Calu3 (cell line): ENCODE measurements at regions not wholly inside any gene's neighbourhood (a gene's known extent, or its start where the extent isn't known, plus 50 kb on each side); places are given as distances from the start of the nearest gene placed in this dataset.

Experiments used
- BruUV-seq: library from RNA; stranded (reverse); fragments of 400-500 nt; replicated peaks from 2 replicates; lab custom pipeline; 2021; lab: Mats Ljungman, UMichigan
- CTCF ChIA-PET: fragments of 300-600 bp; sonication (Branson Sonifier 250); formaldehyde crosslinking; loops from one replicate; lab custom pipeline; 2022; ENCODE audit warnings: antibody characterized with exemption; lab: Charles Lee
- DNase-seq: peaks from one replicate; pipeline ENCODE4 v3.0.0; 2022
- H3K27ac Mint-ChIP-seq: one replicate; pipeline ENCODE4 v1.8.0; 2022; ENCODE audit warnings: mixed read lengths; ENCODE audit not compliant: unreplicated experiment
- H3K27me3 Mint-ChIP-seq: one replicate; pipeline ENCODE4 v1.8.0; 2022; ENCODE audit warnings: mixed read lengths; ENCODE audit not compliant: unreplicated experiment
- H3K36me3 Mint-ChIP-seq: one replicate; pipeline ENCODE4 v1.8.0; 2022; ENCODE audit warnings: mild to moderate bottlenecking, moderate library complexity, mixed read lengths; ENCODE audit not compliant: insufficient read depth, unreplicated experiment
- H3K4me1 Mint-ChIP-seq: one replicate; pipeline ENCODE4 v1.8.0; 2022; ENCODE audit warnings: mild to moderate bottlenecking, low read depth, mixed read lengths; ENCODE audit not compliant: unreplicated experiment
- H3K4me3 Mint-ChIP-seq: one replicate; pipeline ENCODE4 v1.8.0; 2022; ENCODE audit warnings: mild to moderate bottlenecking, low read depth, moderate library complexity, mixed read lengths; ENCODE audit not compliant: unreplicated experiment
- H3K9me3 Mint-ChIP-seq: one replicate; pipeline ENCODE4 v1.8.0; 2022; ENCODE audit warnings: low read depth, mixed read lengths; ENCODE audit not compliant: unreplicated experiment
- CTCF ChIP-seq: fragments of 200-600 bp; IDR thresholded peaks from one replicate; pipeline ENCODE4 v1.8.0; 2022; ENCODE audit warnings: antibody characterized with exemption; ENCODE audit not compliant: unreplicated experiment
- intact Hi-C: fragments of 100-400 bp; cut with micrococcal nuclease; formaldehyde crosslinking; loops from one replicate; pipeline ENCODE4 v1.10.0; 2022; ENCODE audit not compliant: unreplicated experiment

- Mint-ChIP-seq H3K9me3 (peaks cover 5% of the 10 kb centered on the region), H3K4me3 (no peak overlapping the region), H3K36me3 (no peaks in the 10 kb centered on the region), H3K27me3 (no peaks in the 10 kb centered on the region), H3K4me1 (no peaks in the 10 kb centered on the region), H3K27ac (no peak overlapping the region)
- no peak for TF ChIP-seq CTCF
- BruUV-seq, result no TSS peak
- CTCF ChIA-PET, result no interaction called here
- DNase-seq, result no peak
- intact Hi-C loops, result no loop called here
Measured at GRCh38 chr2:215556979-215557378, 121.1 kb upstream of the FN1 start.

- H3K27ac Mint-ChIP-seq, result no peak overlapping the region
- CTCF ChIA-PET, result no interaction called here
- no peaks in the 10 kb centered on the region for H3K36me3 Mint-ChIP-seq
- no peak for TF ChIP-seq CTCF
- no peaks in the 10 kb centered on the region for H3K4me1 Mint-ChIP-seq
- no peaks in the 10 kb centered on the region for H3K27me3 Mint-ChIP-seq
- no TSS peak for BruUV-seq
- H3K9me3 Mint-ChIP-seq, result no peaks in the 10 kb centered on the region
- H3K4me3 Mint-ChIP-seq, result no peak overlapping the region
- intact Hi-C loops, result no loop called here
- no peak for DNase-seq
Measured at GRCh38 chr2:215554689-215555498, 119.0 kb upstream of the FN1 start.

- no TSS peak for BruUV-seq
- no peaks in the 10 kb centered on the region for H3K36me3 Mint-ChIP-seq
- no peaks in the 10 kb centered on the region for H3K27me3 Mint-ChIP-seq
- TF ChIP-seq CTCF, result no peak
- H3K9me3 Mint-ChIP-seq, result no peaks in the 10 kb centered on the region
- H3K4me3 Mint-ChIP-seq, result no peak overlapping the region
- H3K4me1 Mint-ChIP-seq, result no peaks in the 10 kb centered on the region
- intact Hi-C loops, result no loop called here
- DNase-seq, result no peak
- no peak overlapping the region for H3K27ac Mint-ChIP-seq
- CTCF ChIA-PET, result no interaction called here
Measured at GRCh38 chr2:215553946-215554345, 118.1 kb upstream of the FN1 start.

DNA sequence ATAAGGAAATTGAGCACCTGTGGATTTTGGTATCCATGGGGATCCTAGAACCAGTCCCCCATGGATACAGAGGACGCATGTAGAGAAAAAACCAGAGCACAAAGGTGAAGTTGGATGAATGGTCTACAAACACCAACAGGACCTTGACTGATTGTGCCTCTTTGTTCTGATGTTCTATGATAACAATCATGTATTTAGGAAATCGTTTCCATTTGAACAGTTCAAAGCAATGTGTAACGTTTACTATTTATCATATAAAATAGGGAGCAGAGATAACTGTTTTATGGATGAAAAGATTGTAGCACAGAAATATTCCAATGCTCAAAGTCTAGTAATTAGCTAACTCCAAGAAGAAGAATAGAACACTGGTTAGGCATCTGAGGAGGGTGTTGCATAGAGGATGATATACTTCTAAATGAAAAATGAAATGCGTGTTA, 116.3 kb upstream of the FN1 start:
- no peak overlapping the region for H3K27ac Mint-ChIP-seq
- H3K36me3 Mint-ChIP-seq, result no peaks in the 10 kb centered on the region
- CTCF ChIA-PET, result no interaction called here
- no TSS peak for BruUV-seq
- H3K27me3 Mint-ChIP-seq, result no peaks in the 10 kb centered on the region
- H3K4me1 Mint-ChIP-seq, result no peaks in the 10 kb centered on the region
- intact Hi-C loops, result no loop called here
- DNase-seq, result no peak
- no peak overlapping the region for H3K4me3 Mint-ChIP-seq
- no peak for TF ChIP-seq CTCF
- H3K9me3 Mint-ChIP-seq, result no peaks in the 10 kb centered on the region
